GM12873 (cell line): ENCODE measurements at regions not wholly inside any gene's neighbourhood (a gene's known extent, or its start where the extent isn't known, plus 50 kb on each side); places are given as distances from the start of the nearest gene placed in this dataset.

ENCODE experiments used
- TF ChIP-seq, protein P1 (sequence below): IDR thresholded peaks from 2 replicates; pipeline ENCODE4 v1.5.1; 2012; ENCODE audit warnings: low read depth, mild to moderate bottlenecking, moderate library complexity, low read length, control low read depth; ENCODE audit not compliant: insufficient read depth; ENCODE audit errors: missing control alignments

GRCh38 chr5:7978991-7979390, 110.0 kb downstream of the MTRR start:
- TF ChIP-seq, protein P1, sequence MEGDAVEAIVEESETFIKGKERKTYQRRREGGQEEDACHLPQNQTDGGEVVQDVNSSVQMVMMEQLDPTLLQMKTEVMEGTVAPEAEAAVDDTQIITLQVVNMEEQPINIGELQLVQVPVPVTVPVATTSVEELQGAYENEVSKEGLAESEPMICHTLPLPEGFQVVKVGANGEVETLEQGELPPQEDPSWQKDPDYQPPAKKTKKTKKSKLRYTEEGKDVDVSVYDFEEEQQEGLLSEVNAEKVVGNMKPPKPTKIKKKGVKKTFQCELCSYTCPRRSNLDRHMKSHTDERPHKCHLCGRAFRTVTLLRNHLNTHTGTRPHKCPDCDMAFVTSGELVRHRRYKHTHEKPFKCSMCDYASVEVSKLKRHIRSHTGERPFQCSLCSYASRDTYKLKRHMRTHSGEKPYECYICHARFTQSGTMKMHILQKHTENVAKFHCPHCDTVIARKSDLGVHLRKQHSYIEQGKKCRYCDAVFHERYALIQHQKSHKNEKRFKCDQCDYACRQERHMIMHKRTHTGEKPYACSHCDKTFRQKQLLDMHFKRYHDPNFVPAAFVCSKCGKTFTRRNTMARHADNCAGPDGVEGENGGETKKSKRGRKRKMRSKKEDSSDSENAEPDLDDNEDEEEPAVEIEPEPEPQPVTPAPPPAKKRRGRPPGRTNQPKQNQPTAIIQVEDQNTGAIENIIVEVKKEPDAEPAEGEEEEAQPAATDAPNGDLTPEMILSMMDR, result no peak

GRCh38 chr5:7980881-7981280, 111.9 kb downstream of the MTRR start:
- TF ChIP-seq, protein P1, result no peak

GRCh38 chr5:7983433-7983832, 114.5 kb downstream of the MTRR start:
- TF ChIP-seq, protein P1, result no peak

- TF ChIP-seq, protein P1, result no peak
These were observed 122.3 kb downstream of the MTRR start for GRCh38 chr5:7991125-7991821.

GRCh38 chr5:7995688-7996294, 126.8 kb downstream of the MTRR start:
- TF ChIP-seq, protein P1, result no peak

- TF ChIP-seq, protein P1, result no peak
These were observed 136.5 kb downstream of the MTRR start for GRCh38 chr5:8005416-8005815.

DNA sequence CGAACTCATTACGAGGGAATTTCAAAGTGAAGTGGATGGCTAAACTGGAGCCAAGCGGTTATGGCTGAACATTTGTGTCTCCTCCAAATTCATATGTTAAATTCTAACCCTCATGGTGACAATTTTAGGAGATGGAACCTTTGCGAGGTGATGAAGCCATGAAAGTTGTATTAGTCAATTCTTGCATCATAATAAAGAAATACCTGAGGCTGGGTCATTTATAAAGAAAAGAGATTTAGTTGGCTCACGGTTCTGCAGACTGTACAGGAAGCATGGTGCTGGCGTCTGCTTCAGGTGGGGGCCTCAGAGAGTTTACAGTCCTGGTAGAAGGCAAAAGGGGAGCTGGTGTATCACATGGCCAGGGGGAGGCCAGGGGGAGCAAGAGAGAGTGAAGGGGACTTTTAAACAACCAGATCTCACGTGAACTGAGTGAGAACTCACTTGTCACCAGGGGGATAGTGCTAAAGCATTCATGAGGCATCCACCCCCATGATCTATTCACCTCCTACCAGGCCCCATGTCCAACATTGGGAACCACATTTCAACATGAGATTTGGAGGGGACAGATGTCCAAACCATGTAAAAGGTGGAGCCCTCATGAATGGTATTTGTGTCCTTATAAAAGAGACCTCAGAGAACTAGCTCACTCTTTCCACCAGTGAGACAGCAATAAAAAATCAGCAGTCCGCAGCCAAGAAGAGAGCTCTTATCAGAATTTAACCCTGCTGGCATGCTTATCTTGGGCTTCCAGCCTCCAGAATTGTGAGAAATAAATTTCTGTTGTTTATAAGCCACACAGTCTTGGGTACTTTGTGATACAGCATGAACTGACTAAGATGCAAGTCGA, 143.4 kb downstream of the MTRR start:
- TF ChIP-seq, protein P1, result peak; percentile 18
